HCT116 (cell line): ENCODE measurements at regions not wholly inside any gene's neighbourhood (a gene's known extent, or its start where the extent isn't known, plus 50 kb on each side); places are given as distances from the start of the nearest gene placed in this dataset.

Experiments
- ATAC-seq: fragments of 200-7000 bp; cut with Tn5 transposase; 2 replicates; pipeline ENCODE4 v1.9.1; 2020; ENCODE audit warnings: mild to moderate bottlenecking, moderate library complexity
- BruUV-seq: library from RNA; stranded (reverse); fragments of 400-500 nt; replicated peaks from 2 replicates; lab custom pipeline; 2021; lab: Mats Ljungman, UMichigan
- CTCF ChIA-PET: fragments of 300-600 bp; sonication (Branson Sonifier 250); formaldehyde crosslinking; loops from one replicate; lab custom pipeline; 2021; ENCODE audit warnings: antibody characterized with exemption; lab: Charles Lee
- POLR2A ChIA-PET: fragments of 300-600, 350-600 bp; sonication (Branson Sonifier 250); formaldehyde crosslinking; loops from one replicate; lab custom pipeline; 2021; ENCODE audit warnings: antibody characterized with exemption; lab: Charles Lee
- RAD21 ChIA-PET, 2 experiments: fragments of 300-600 bp; sonication (Branson Sonifier 250); formaldehyde crosslinking; loops; one replicate each; lab custom pipeline; 2023; ENCODE audit warnings: low total read pairs in 2 of 2; ENCODE audit not compliant: uncharacterized antibody in 2 of 2, unreplicated experiment in 2 of 2, low non-redundant PET in 1 of 2; lab: Charles Lee
- DNase-seq: peaks from one replicate; pipeline ENCODE4 v3.0.0-alpha.2; 2010; ENCODE audit warnings: low read depth, low spot score
- H2AFZ ChIP-seq: fragments of 200-600 bp; shearing (Covaris generic), sonication (generic); 2 replicates; pipeline ENCODE4 v1.6.1; 2017; ENCODE audit warnings: low read depth, mixed run types, mixed read lengths, antibody characterized with exemption, low read length; ENCODE audit not compliant: poor library complexity, severe bottlenecking
- H3K27ac ChIP-seq: 2 replicates; pipeline ENCODE4 v1.5.1; 2012; ENCODE audit warnings: low read depth, low read length
- H3K27me3 ChIP-seq: fragments of 200-600 bp; sonication (generic); 2 replicates; pipeline ENCODE4 v1.6.1; 2016; ENCODE audit warnings: mixed run types, low read length, mixed read lengths; ENCODE audit not compliant: insufficient read depth
- H3K36me3 ChIP-seq, 2 experiments: fragments of 200-500 bp in 1 of 2; fragments of 200-600 bp in 1 of 2; sonication (Bioruptor generic) in 1 of 2; sonication (generic) in 1 of 2; 2 replicates each; pipeline versions ENCODE4 v1.5.1 to v1.6.1; 2014 to 2016; ENCODE audit warnings: low read length in 2 of 2, inconsistent platforms in 1 of 2, mixed read lengths in 1 of 2, mixed run types in 1 of 2; ENCODE audit not compliant: insufficient read depth in 2 of 2, control insufficient read depth in 1 of 2
- H3K4me1 ChIP-seq, 2 experiments: fragments of 200-600 bp in 1 of 2; sonication (generic) in 1 of 2; 2 replicates each; pipeline versions ENCODE4 v1.5.1 to v1.6.1; 2012 to 2017; ENCODE audit warnings: low read length in 2 of 2, inconsistent platforms in 1 of 2, mild to moderate bottlenecking in 1 of 2, mixed read lengths in 1 of 2, mixed run types in 1 of 2, moderate library complexity in 1 of 2; ENCODE audit not compliant: insufficient read depth in 2 of 2, control insufficient read depth in 1 of 2
- H3K4me2 ChIP-seq: fragments of 200-600 bp; sonication (generic); 2 replicates; pipeline ENCODE4 v1.6.1; 2017; ENCODE audit warnings: mixed run types, low read length, mixed read lengths
- H3K4me3 ChIP-seq, 2 experiments: fragments of 200-600 bp in 1 of 2; sonication (generic) in 1 of 2; replicated peaks in 1 of 2; 2 replicates each; pipeline ENCODE4 v1.5.1; 2011 to 2016; ENCODE audit warnings: low read length in 2 of 2, control low read depth in 1 of 2, low read depth in 1 of 2, mild to moderate bottlenecking in 1 of 2, mixed read lengths in 1 of 2, mixed run types in 1 of 2
- H3K79me2 ChIP-seq: fragments of 200-600 bp; sonication (generic); 2 replicates; pipeline ENCODE4 v1.6.1; 2017; ENCODE audit warnings: mild to moderate bottlenecking, mixed run types, low read length, moderate library complexity, mixed read lengths; ENCODE audit not compliant: insufficient read depth
- H3K9ac ChIP-seq: fragments of 200-600 bp; sonication (generic); 2 replicates; pipeline ENCODE4 v1.6.1; 2016; ENCODE audit warnings: low read length, mixed read lengths
- H3K9me2 ChIP-seq: fragments of 200-600 bp; sonication (generic), shearing (Covaris generic); 2 replicates; pipeline ENCODE4 v1.6.1; 2017; ENCODE audit warnings: mixed run types, mild to moderate bottlenecking, moderate library complexity; ENCODE audit not compliant: insufficient read depth
- H3K9me3 ChIP-seq, 2 experiments: fragments of 200-500 bp in 1 of 2; fragments of 200-600 bp in 1 of 2; sonication (Bioruptor generic) in 1 of 2; sonication (generic) in 1 of 2; 2 replicates each; pipeline ENCODE4 v1.6.1; 2014 to 2017; ENCODE audit warnings: low read length in 2 of 2, mixed read lengths in 2 of 2, inconsistent platforms in 1 of 2, low read depth in 1 of 2, mild to moderate bottlenecking in 1 of 2, mixed run types in 1 of 2, moderate library complexity in 1 of 2; ENCODE audit not compliant: control insufficient read depth in 1 of 2, insufficient read depth in 1 of 2
- H4K20me1 ChIP-seq: fragments of 200-600 bp; sonication (generic), shearing (Covaris generic); 2 replicates; pipeline ENCODE4 v1.6.1; 2017; ENCODE audit warnings: mixed run types, mild to moderate bottlenecking, moderate library complexity; ENCODE audit not compliant: insufficient read depth
- ATF3 ChIP-seq: IDR thresholded peaks from 2 replicates; pipeline ENCODE4 v1.6.1; 2012
- CEBPB ChIP-seq: IDR thresholded peaks from 2 replicates; pipeline ENCODE4 v1.6.1; 2012; ENCODE audit warnings: low read depth
- CTCF ChIP-seq, 3 experiments: fragments of 200-600 bp in 1 of 3; sonication (generic) in 1 of 3; IDR thresholded peaks in 2 of 3; conservative IDR thresholded peaks in 1 of 3; 2 replicates each; pipeline ENCODE4 v1.5.1; 2012 to 2017; ENCODE audit warnings: low read depth in 2 of 3, low read length in 2 of 3, antibody characterized with exemption in 1 of 3, borderline replicate concordance in 1 of 3, control low read depth in 1 of 3, mild to moderate bottlenecking in 1 of 3, mixed read lengths in 1 of 3, mixed run types in 1 of 3, moderate library complexity in 1 of 3; ENCODE audit not compliant: insufficient read depth in 1 of 3
- EGR1 ChIP-seq: IDR thresholded peaks from 2 replicates; pipeline ENCODE4 v1.6.1; 2012; ENCODE audit warnings: low read depth
- ELF1 ChIP-seq: IDR thresholded peaks from 2 replicates; pipeline ENCODE4 v1.6.1; 2012; ENCODE audit warnings: low read depth, borderline replicate concordance
- FOSL1 ChIP-seq: IDR thresholded peaks from 2 replicates; pipeline ENCODE4 v1.6.1; 2012; ENCODE audit warnings: low read depth
- JUND ChIP-seq: IDR thresholded peaks from 2 replicates; pipeline ENCODE4 v1.6.1; 2012
- MAX ChIP-seq: IDR thresholded peaks from 2 replicates; pipeline ENCODE4 v1.6.1; 2012
- POLR2A ChIP-seq: IDR thresholded peaks from 2 replicates; pipeline ENCODE4 v1.7.0; 2011; ENCODE audit warnings: borderline replicate concordance; ENCODE audit not compliant: insufficient read depth, insufficient read length; ENCODE audit errors: extremely low read depth
- RAD21 ChIP-seq: IDR thresholded peaks from 2 replicates; pipeline ENCODE4 v1.6.1; 2012; ENCODE audit warnings: low read depth, mild to moderate bottlenecking
- REST ChIP-seq: IDR thresholded peaks from 2 replicates; pipeline ENCODE4 v1.6.1; 2012; ENCODE audit warnings: low read depth
- SIN3A ChIP-seq: IDR thresholded peaks from 2 replicates; pipeline ENCODE4 v1.6.1; 2012; ENCODE audit warnings: low read depth
- SP1 ChIP-seq: IDR thresholded peaks from 2 replicates; pipeline ENCODE4 v1.6.1; 2012; ENCODE audit warnings: low read depth
- SRF ChIP-seq: IDR thresholded peaks from 2 replicates; pipeline ENCODE4 v1.6.1; 2012; ENCODE audit warnings: low read depth
- TCF7L2 ChIP-seq: IDR thresholded peaks from 2 replicates; pipeline ENCODE4 v1.7.0; 2011; ENCODE audit warnings: borderline replicate concordance, inconsistent platforms; ENCODE audit not compliant: insufficient read depth, insufficient read length; ENCODE audit errors: extremely low read depth
- YY1 ChIP-seq: IDR thresholded peaks from 2 replicates; pipeline ENCODE4 v1.6.1; 2011; ENCODE audit warnings: low read length, low read depth, moderate library complexity, mild to moderate bottlenecking; ENCODE audit not compliant: insufficient replicate concordance; ENCODE audit errors: extremely low read depth
- ZBTB33 ChIP-seq: IDR thresholded peaks from 2 replicates; pipeline ENCODE4 v1.6.1; 2011; ENCODE audit warnings: mild to moderate bottlenecking, low read length, moderate library complexity; ENCODE audit not compliant: insufficient replicate concordance; ENCODE audit errors: extremely low read depth
- ZFX ChIP-seq: fragments of 450-650 bp; IDR thresholded peaks from 2 replicates; pipeline ENCODE4 v1.6.1; 2017
- intact Hi-C: fragments of 100-400 bp; cut with micrococcal nuclease; formaldehyde crosslinking; loops from 2 replicates; pipeline ENCODE4 v1.10.0; 2022

- no peaks in the 10 kb centered on the region for H3K9me2 ChIP-seq
- H3K27me3 ChIP-seq: peaks cover 36% of the 10 kb centered on the region; the same call in 1 of the 2 replicates
- intact Hi-C loops: no loop called here
- H3K9me3 ChIP-seq: no peaks in the 10 kb centered on the region
- ATAC-seq (no peak), DNase-seq (no peak)
- H3K4me2 ChIP-seq: no peak overlapping the region
- H3K36me3 ChIP-seq: no peaks in the 10 kb centered on the region
- H2AFZ ChIP-seq: no peak overlapping the region
- BruUV-seq: no TSS peak
- H3K4me3 ChIP-seq: no peak overlapping the region
- H3K79me2 ChIP-seq: no peaks in the 10 kb centered on the region
- TF ChIP-seq ZBTB33: no peak
- TF ChIP-seq EGR1: no peak
- TF ChIP-seq CEBPB: no peak
- no peak for TF ChIP-seq JUND
- no peak for TF ChIP-seq MAX
- TF ChIP-seq POLR2A: no peak
- no peak for TF ChIP-seq ELF1
- no peak for TF ChIP-seq SIN3A
- no peak for TF ChIP-seq ATF3
- no peak for TF ChIP-seq RAD21
- no peak for TF ChIP-seq FOSL1
- no peak for TF ChIP-seq ZFX
- no peak for TF ChIP-seq YY1
- TF ChIP-seq SP1: no peak
- no peak for TF ChIP-seq TCF7L2
- TF ChIP-seq CTCF (IDR thresholded peaks at IDR 0.05 in 2 of 3, conservative IDR thresholded peaks at IDR 0.05 in 1 of 3; ENCODE audit: borderline replicate concordance in 1 of 3, insufficient read depth in 1 of 3, low read depth in 2 of 3, low read length in 2 of 3): no peak
- no peak for TF ChIP-seq SRF
- no peak for TF ChIP-seq REST
- H4K20me1 ChIP-seq: no peaks in the 10 kb centered on the region
- H3K4me1 ChIP-seq: no peaks in the 10 kb centered on the region
- no peak overlapping the region for H3K27ac ChIP-seq
- ChIA-PET CTCF (no interaction called here), POLR2A (no interaction called here), RAD21 (no interaction called here)
- no peak overlapping the region for H3K9ac ChIP-seq
Measured at GRCh38 chr15:81485806-81486205, 111.8 kb upstream of the TMC3 start.
